ENCODE measurements at regions not wholly inside any gene's neighbourhood (a gene's known extent, or its start where the extent isn't known, plus 50 kb on each side); places are given as distances from the start of the nearest gene placed in this dataset.
A peak's percentile ranks its signal among the peaks of the same experiment; 100 is the strongest.

- no peak for DNase-seq
- TF ChIP-seq, protein P1, sequence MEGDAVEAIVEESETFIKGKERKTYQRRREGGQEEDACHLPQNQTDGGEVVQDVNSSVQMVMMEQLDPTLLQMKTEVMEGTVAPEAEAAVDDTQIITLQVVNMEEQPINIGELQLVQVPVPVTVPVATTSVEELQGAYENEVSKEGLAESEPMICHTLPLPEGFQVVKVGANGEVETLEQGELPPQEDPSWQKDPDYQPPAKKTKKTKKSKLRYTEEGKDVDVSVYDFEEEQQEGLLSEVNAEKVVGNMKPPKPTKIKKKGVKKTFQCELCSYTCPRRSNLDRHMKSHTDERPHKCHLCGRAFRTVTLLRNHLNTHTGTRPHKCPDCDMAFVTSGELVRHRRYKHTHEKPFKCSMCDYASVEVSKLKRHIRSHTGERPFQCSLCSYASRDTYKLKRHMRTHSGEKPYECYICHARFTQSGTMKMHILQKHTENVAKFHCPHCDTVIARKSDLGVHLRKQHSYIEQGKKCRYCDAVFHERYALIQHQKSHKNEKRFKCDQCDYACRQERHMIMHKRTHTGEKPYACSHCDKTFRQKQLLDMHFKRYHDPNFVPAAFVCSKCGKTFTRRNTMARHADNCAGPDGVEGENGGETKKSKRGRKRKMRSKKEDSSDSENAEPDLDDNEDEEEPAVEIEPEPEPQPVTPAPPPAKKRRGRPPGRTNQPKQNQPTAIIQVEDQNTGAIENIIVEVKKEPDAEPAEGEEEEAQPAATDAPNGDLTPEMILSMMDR (IDR thresholded peaks at IDR 0.05; ENCODE audit: borderline replicate concordance) = no peak
- H3K9me3 ChIP-seq (replicated peaks) = peaks cover 26% of the 10 kb centered on the region
- H3K36me3 ChIP-seq = no peaks in the 10 kb centered on the region
- H3K27ac ChIP-seq (replicated peaks) = no peak overlapping the region
- H3K27me3 ChIP-seq (ENCODE audit: low read depth) = no peaks in the 10 kb centered on the region
- intact Hi-C loops (cut with micrococcal nuclease) = no loop called here
- H3K4me1 ChIP-seq = no peaks in the 10 kb centered on the region
- H3K4me3 ChIP-seq = no peak overlapping the region
Measured at GRCh38 chr12:18008642-18009041, 81.4 kb downstream of the RERGL start.

DNA sequence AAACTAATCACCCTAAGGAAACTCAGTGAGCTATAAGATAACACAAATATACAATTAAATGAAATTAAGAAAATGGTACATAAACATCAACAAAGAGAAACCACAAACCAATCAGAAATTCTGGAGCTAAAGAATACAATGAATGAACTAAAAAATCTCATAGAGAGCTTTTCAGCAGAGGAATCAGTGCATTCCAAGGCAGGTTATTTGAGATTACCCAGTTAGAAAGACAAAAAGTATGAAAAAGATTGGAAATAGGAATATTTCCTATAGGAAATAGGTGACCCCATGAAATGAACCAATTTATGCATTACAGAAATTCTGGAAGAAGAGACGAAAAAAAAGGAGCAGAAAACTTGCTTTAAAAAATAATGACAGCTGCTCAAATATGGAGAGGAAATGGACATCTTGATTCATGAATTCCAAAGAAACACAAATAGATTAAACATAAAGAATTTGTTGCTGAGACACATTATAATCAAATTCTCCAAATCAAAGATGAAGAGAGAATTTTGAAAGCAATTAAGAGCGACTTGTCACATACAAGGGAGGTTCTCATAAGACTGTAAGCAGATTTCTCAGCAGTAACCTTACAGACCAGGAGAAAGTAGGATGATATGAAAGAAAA lies 90.7 kb downstream of the RERGL start:
- no peaks in the 10 kb centered on the region for H3K4me1 ChIP-seq
- no peaks in the 10 kb centered on the region for H3K27me3 ChIP-seq (ENCODE audit: low read depth)
- no peak overlapping the region for H3K4me3 ChIP-seq
- H3K27ac ChIP-seq (replicated peaks) = no peak overlapping the region
- H3K9me3 ChIP-seq (replicated peaks) = peaks cover 49% of the 10 kb centered on the region
- H3K36me3 ChIP-seq = no peaks in the 10 kb centered on the region
- DNase-seq = no peak
- TF ChIP-seq, protein P1 (IDR thresholded peaks at IDR 0.05; ENCODE audit: borderline replicate concordance) = no peak
- intact Hi-C loops (cut with micrococcal nuclease) = no loop called here

GRCh38 chr12:17992002-17992656 lies 97.9 kb downstream of the RERGL start:
- H3K4me3 ChIP-seq = no peak overlapping the region
- intact Hi-C loops (cut with micrococcal nuclease) = no loop called here
- H3K36me3 ChIP-seq = no peaks in the 10 kb centered on the region
- H3K27ac ChIP-seq (replicated peaks) = no peak overlapping the region
- no peaks in the 10 kb centered on the region for H3K4me1 ChIP-seq
- no peaks in the 10 kb centered on the region for H3K9me3 ChIP-seq (replicated peaks)
- TF ChIP-seq, protein P1 (IDR thresholded peaks at IDR 0.05; ENCODE audit: borderline replicate concordance) = peak; percentile 65
- H3K27me3 ChIP-seq (ENCODE audit: low read depth) = no peaks in the 10 kb centered on the region
- no peak for DNase-seq

DNA sequence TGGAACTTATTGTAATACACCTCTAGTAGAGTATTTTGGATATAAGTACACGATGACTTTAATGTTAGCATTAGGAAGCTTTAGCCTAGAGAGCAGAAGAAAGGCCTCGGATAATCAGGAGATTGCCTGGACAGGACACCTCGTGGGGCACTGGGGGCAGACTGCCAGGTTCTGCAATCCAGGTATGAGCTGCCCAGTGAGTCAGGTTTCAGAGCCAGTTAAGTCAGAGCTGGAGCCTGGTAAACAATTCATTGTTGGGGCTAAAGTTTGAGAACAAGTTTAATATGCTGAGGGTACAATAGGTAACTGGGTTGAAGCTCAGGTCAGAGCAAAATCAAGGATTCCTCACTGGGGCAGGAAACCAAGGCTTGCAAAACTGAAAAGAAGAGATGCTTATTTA lies 107.4 kb downstream of the RERGL start:
- no peaks in the 10 kb centered on the region for H3K4me1 ChIP-seq
- no peaks in the 10 kb centered on the region for H3K27me3 ChIP-seq (ENCODE audit: low read depth)
- H3K36me3 ChIP-seq = no peaks in the 10 kb centered on the region
- H3K9me3 ChIP-seq (replicated peaks) = no peaks in the 10 kb centered on the region
- intact Hi-C loops (cut with micrococcal nuclease) = no loop called here
- no peak overlapping the region for H3K27ac ChIP-seq (replicated peaks)
- DNase-seq = no peak
- no peak overlapping the region for H3K4me3 ChIP-seq
- TF ChIP-seq, protein P1 (IDR thresholded peaks at IDR 0.05; ENCODE audit: borderline replicate concordance) = no peak

GRCh38 chr12:17976202-17976601 lies 113.8 kb downstream of the RERGL start:
- Histone ChIP-seq H3K4me3 (no peak overlapping the region), H3K27ac (replicated peaks) (no peak overlapping the region), H3K4me1 (no peaks in the 10 kb centered on the region), H3K9me3 (replicated peaks) (no peaks in the 10 kb centered on the region), H3K27me3 (ENCODE audit: low read depth) (no peaks in the 10 kb centered on the region), H3K36me3 (no peaks in the 10 kb centered on the region)
- TF ChIP-seq, protein P1 (IDR thresholded peaks at IDR 0.05; ENCODE audit: borderline replicate concordance) = no peak
- intact Hi-C loops (cut with micrococcal nuclease) = no loop called here
- no peak for DNase-seq
